GM21423 (cell line): ENCODE measurements at regions not wholly inside any gene's neighbourhood (a gene's known extent, or its start where the extent isn't known, plus 50 kb on each side); places are given as distances from the start of the nearest gene placed in this dataset.

Experiments
- ATAC-seq: cut with Tn5 transposase; IDR thresholded peaks from one replicate; pipeline ENCODE4 v1.9.1; 2021; ENCODE audit warnings: mild to moderate bottlenecking, moderate library complexity; ENCODE audit not compliant: unreplicated experiment

- no peak for ATAC-seq
Observed at GRCh38 chr1:172944931-172945330, 105.8 kb downstream of the TNFSF18 start.

DNA sequence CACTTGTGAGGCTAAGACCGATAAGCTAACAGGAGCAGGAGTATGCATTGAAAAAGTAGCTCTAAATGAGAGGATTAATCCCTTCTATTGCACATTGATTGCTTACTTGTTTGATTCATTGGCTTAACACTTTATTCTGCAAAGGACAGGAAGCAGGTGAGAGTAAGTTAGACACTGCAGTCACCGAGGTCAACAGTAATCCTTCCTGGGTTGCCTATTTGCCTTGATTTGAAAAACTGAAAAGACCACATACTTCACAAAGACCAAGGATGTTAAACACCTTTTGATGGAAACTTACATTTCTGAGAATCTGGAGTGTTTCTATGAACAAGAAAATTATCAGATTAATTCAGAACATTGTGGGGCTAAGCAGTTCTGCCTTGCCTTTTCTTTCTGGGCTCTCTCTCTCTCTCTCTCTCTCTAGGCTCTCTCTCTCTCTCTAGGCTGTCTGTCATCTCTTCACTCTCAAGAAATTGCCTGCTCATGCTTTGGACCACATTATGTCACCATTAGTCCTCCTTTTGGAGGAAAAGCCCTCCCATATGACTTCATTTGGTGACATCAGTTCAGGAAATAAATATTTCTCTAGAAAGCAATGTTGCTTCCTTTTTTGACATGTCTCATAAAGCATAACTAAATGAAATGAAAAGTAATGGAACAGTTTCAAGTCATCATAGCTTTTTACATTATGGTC is 103.8 kb downstream of the TNFSF18 start:
- ATAC-seq = no peak

- no peak for ATAC-seq
Observed at GRCh38 chr1:172948457-172948856, 102.3 kb downstream of the TNFSF18 start.

- no peak for ATAC-seq
Observed at GRCh38 chr1:172949096-172949495, 101.6 kb downstream of the TNFSF18 start.

DNA sequence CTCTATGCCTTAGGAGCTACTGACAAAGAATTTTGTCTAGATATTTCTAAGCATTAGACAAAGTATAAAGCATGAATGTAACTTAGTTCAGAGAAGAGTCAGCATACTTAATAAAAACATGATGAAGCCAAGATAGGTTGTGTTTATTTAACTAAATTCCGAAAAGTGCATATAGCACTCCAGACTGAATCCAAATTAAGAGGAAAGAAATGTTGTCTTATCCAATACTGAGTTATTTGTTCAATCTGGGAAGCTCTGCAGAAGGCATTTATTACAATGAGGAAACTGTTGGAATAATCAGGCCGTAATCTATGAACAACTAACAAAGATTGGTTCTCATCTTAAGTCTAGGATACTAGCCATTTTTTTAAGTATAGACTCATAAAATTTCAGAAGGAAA is 100.2 kb downstream of the TNFSF18 start:
- ATAC-seq = no peak

DNA sequence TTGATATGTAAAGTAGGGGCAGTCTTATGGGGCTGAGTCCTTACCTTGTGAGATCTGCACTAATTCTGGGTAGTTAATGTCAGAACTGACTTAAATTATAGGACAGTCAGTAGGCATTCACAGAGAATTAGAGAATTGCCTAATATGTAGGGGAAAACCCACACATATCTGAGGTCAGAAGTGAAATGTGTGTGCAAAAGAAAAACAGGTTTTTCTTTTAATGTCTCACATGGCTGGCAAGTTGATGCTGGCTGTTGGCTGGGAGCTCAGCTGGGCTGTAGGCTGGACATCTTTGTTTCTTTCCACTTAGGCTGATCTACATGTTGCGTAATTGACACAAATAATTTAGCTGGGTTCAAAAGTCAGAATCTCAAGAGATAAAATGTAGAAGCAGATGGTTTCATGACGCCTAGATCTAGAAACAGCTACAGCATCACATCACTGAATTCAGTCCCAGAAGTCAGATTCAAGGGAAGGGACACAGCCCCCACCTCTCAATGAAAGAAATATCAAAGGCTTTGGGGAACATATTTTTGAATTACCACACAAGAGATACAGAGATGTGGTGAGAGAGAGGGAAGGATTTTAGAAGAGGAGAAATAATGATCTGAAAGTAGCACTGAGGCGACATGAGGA is 98.9 kb downstream of the TNFSF18 start:
- no peak for ATAC-seq

GRCh38 chr1:172952516-172952915 is 98.2 kb downstream of the TNFSF18 start:
- no peak for ATAC-seq

GRCh38 chr1:172954476-172955150 is 96.1 kb downstream of the TNFSF18 start:
- ATAC-seq = no peak

DNA sequence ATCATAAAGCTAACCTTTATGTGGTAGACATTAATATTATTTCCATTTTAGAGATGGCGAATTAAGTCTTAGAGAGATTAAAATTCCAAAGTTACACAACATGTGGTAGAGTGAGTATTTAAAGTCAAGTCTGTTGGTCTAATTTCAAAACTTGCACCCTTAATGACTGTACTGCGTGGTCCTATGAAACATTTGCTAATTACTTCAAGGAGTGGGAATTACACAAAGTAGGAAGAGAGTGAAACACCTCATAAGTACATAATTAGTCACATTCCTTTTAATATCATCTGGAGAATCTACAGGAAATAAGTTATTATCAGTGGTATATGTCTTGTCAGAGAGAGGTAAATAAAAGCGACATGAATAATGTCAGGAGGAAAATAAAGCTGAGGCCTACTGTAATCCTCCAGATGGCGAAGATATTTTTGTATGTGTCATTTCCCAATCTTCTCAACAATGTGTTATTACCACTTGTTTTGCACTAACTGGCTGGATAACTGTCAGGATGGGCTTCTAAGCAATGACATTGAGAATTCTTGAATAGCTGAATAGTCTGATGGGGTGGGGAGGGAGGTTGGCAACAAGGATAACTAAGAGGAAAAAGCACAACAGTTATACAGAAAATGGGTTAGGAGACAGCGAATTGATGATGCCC is 95.5 kb downstream of the TNFSF18 start:
- no peak for ATAC-seq

DNA sequence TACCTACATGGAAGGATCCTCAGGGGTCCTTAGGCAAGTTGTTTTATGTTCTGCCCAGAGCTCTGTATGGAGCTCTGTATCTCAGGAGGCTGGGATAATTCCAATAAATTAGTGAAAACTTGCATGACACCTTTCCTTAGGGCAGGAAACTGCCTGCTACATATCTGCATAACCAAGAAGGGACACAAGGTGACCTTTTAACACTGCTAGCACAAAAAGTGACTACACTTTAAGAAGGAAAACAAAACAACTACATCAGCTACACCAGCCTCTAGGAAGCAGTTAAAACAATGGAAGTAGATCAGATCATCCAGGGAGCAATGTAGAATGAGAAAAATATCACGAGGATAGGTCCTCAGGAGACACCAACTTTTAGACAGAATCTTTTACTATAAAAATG is 93.9 kb downstream of the TNFSF18 start:
- ATAC-seq = no peak

DNA sequence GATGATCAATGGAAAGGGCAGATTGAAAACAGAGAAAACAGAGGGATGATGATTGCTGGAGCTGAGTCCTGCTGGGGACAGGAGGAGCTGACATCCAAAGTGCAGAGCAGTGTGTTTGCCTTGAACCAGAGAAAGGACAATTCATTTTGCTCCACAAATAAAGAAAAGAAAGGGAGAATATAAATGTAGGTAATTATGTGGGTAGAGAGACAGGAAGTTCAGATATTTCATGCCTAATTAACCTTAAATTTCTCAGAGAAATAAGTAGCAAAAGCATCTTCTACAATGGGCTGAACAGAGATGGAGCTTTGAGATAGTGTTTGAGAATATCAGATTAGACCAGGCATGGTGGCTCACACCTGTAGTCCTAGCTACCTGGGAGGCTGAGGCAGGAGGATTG is 93.2 kb downstream of the TNFSF18 start:
- no peak for ATAC-seq

GRCh38 chr1:172959571-172959970 is 91.2 kb downstream of the TNFSF18 start:
- ATAC-seq = no peak

DNA sequence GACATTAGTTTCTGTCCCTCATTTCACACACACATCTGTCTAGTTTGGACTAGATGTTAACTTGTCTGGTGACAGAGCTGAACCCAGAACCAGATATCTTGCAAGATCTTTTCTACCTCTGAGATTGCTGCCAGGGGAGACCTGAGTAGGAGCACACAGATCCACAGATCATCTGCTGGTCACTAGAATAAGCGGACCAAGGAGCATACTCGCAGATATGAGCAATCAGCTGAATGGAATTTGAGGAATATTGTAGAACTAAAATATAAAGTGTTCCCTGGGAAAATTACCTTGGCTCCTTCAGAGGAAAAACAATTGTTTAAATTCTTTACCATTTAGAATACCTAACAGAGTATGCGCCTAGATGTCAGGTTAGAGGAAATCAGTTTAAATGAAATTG is 90.7 kb downstream of the TNFSF18 start:
- no peak for ATAC-seq

GRCh38 chr1:172960454-172961208 is 90.1 kb downstream of the TNFSF18 start:
- no peak for ATAC-seq

GRCh38 chr1:172964864-172965263 is 85.9 kb downstream of the TNFSF18 start:
- ATAC-seq = no peak

DNA sequence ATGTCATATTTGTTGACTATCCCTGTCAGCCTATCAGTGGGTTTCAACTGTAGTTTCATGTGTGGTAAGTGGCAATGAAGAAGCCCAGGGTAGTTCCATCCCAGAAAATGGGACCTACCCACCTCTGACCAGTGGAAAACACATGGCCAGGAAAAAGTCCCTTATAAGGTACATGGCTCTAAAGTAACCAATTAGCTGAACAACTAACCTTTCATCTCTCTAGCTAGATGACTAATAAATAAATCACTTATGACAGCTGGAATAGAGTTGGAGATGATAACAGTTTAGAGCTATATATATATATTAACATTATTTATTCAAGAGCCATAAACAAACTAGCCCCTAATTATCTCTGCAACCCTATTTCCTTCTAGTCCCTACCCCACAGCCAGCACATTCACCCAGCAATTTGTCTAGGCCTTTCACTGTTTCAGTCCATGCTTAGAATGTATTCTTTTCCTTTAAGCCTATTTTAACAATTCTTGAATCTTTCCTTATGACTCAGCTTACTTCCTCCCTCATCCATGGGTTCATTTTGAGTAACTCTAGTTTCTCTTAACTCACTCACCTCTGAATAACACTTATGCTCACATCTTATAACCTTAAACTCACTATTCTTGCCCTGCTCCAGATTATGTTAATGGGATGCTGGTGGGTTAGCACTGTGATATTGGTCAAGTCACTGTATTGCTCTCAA is 83.7 kb downstream of the TNFSF18 start:
- ATAC-seq = no peak

GRCh38 chr1:172967936-172968335 is 82.8 kb downstream of the TNFSF18 start:
- ATAC-seq = no peak

GRCh38 chr1:172969611-172970010 is 81.1 kb downstream of the TNFSF18 start:
- ATAC-seq = no peak

- no peak for ATAC-seq
Observed at GRCh38 chr1:172970186-172970585, 80.6 kb downstream of the TNFSF18 start.

GRCh38 chr1:172971241-172971640 is 79.5 kb downstream of the TNFSF18 start:
- ATAC-seq = no peak
